ENCODE measurements at regions not wholly inside any gene's neighbourhood (a gene's known extent, or its start where the extent isn't known, plus 50 kb on each side); places are given as distances from the start of the nearest gene placed in this dataset.

GRCh38 chr2:121977326-121977725 lies 221.9 kb downstream of the TSN start:
- Histone ChIP-seq H3K4me1 (replicated peaks in 1 of 4; ENCODE audit: control insufficient read depth in 3 of 4, insufficient read depth in 4 of 4, low read length in 3 of 4) (peaks cover 0 to 1% (median 0%) of the 10 kb centered on the region in 4 experiments; a peak in 2 of 7 replicates), H2BK20ac (ENCODE audit: low read length) (no peak overlapping the region), H3K4me2 (ENCODE audit: insufficient read depth in 1 of 2, low read depth in 2 of 2, low read length in 2 of 2) (no peak overlapping the region), H3K56ac (replicated peaks; ENCODE audit: insufficient read length, low read depth, low read length) (no peak overlapping the region), H2BK120ac (replicated peaks; ENCODE audit: low read depth, low read length) (no peak overlapping the region), H2BK15ac (ENCODE audit: low read length) (no peak overlapping the region), H4K91ac (replicated peaks; ENCODE audit: insufficient read length, low read length) (no peak overlapping the region), H3K9ac (replicated peaks in 1 of 4; ENCODE audit: extremely low read depth in 1 of 4, low read depth in 3 of 4, low read length in 3 of 4) (no peak overlapping the region), H3K18ac (ENCODE audit: extremely low read depth, low read length) (no peak overlapping the region), H3K79me1 (ENCODE audit: low read depth, low read length) (no peaks in the 10 kb centered on the region), H2AFZ (ENCODE audit: low read length) (no peak overlapping the region), H3K27ac (ENCODE audit: low read depth, low read length) (no peak overlapping the region), H3K9me3 (ENCODE audit: insufficient read depth in 2 of 2, low read depth in 1 of 2, low read length in 1 of 2) (no peaks in the 10 kb centered on the region), H3K4me3 (ENCODE audit: extremely low read depth in 1 of 4, insufficient read depth in 2 of 4, low read depth in 3 of 4, low read length in 4 of 4) (no peak overlapping the region), H4K20me1 (replicated peaks in 1 of 2; ENCODE audit: control insufficient read depth in 1 of 2, insufficient read depth in 2 of 2, low read length in 2 of 2) (no peaks in the 10 kb centered on the region), H3K14ac (ENCODE audit: insufficient read length) (no peak overlapping the region), H2BK5ac (ENCODE audit: low read depth, low read length) (no peak overlapping the region), H3K23me2 (ENCODE audit: low read depth, low read length) (no peaks in the 10 kb centered on the region), H4K8ac (ENCODE audit: extremely low read depth, insufficient read depth, low read length) (no peak overlapping the region), H2AK5ac (ENCODE audit: low read depth, low read length) (no peak overlapping the region), H3K27me3 (replicated peaks in 1 of 4; ENCODE audit: control insufficient read depth in 3 of 4, extremely low read depth in 1 of 4, insufficient read depth in 3 of 4, low read length in 3 of 4) (no peaks in the 10 kb centered on the region), H3K79me2 (ENCODE audit: control insufficient read depth in 1 of 2, insufficient read depth in 2 of 2, low read length in 2 of 2) (no peaks in the 10 kb centered on the region), H4K5ac (ENCODE audit: insufficient read length, low read depth, low read length) (no peak overlapping the region), H3K4ac (replicated peaks; ENCODE audit: insufficient read length, low read depth, low read length) (no peak overlapping the region), H2BK12ac (ENCODE audit: low read depth, low read length) (no peak overlapping the region), H3K23ac (ENCODE audit: insufficient read length) (no peak overlapping the region), H3K36me3 (ENCODE audit: control insufficient read depth in 2 of 4, insufficient read depth in 4 of 4, low read length in 3 of 4) (no peaks in the 10 kb centered on the region)
- 89% methylated on average over 3 of the region's 3 CpGs; no CpG with 5 or more reads in 1 of the 2 experiments for WGBS, 2 experiments (ENCODE audit: extremely low coverage in 1 of 2, insufficient coverage in 1 of 2, insufficient read length in 1 of 2, insufficient replicate concordance in 2 of 2, low coverage in 1 of 2, low lambda C conversion rate in 2 of 2, missing lambda C conversion rate in 1 of 2)
- DNase-seq (ENCODE audit: low read depth in 1 of 2, low spot score in 2 of 2) (no peak), FAIRE-seq (no peak)
- CTCF ChIA-PET (ENCODE audit: partially characterized antibody), result interaction anchor here (1.2 to 1.4 kb wide), 4 partner anchors 38 to 542 kb away, joined by 3 to 4 read pairs (median 3); no protein-coding TSS in a partner anchor
- TF ChIP-seq BACH1 (IDR thresholded peaks at IDR 0.05; ENCODE audit: low read length), result no peak
- no peak for TF ChIP-seq CEBPB (IDR thresholded peaks at IDR 0.05; ENCODE audit: low read depth, low read length)
- TF ChIP-seq CHD1 (IDR thresholded peaks at IDR 0.05; ENCODE audit: low read depth, low read length), result no peak
- POLR2A ChIA-PET (ENCODE audit: partially characterized antibody), result no interaction called here
